HCT116 (cell line): ENCODE measurements at regions not wholly inside any gene's neighbourhood (a gene's known extent, or its start where the extent isn't known, plus 50 kb on each side); places are given as distances from the start of the nearest gene placed in this dataset.

ENCODE experiments used
- ATAC-seq: fragments of 200-7000 bp; cut with Tn5 transposase; 2 replicates; pipeline ENCODE4 v1.9.1; 2020; ENCODE audit warnings: mild to moderate bottlenecking, moderate library complexity
- BruUV-seq: library from RNA; stranded (reverse); fragments of 400-500 nt; replicated peaks from 2 replicates; lab custom pipeline; 2021; lab: Mats Ljungman, UMichigan
- CTCF ChIA-PET: fragments of 300-600 bp; sonication (Branson Sonifier 250); formaldehyde crosslinking; loops from one replicate; lab custom pipeline; 2021; ENCODE audit warnings: antibody characterized with exemption; lab: Charles Lee
- POLR2A ChIA-PET: fragments of 300-600, 350-600 bp; sonication (Branson Sonifier 250); formaldehyde crosslinking; loops from one replicate; lab custom pipeline; 2021; ENCODE audit warnings: antibody characterized with exemption; lab: Charles Lee
- RAD21 ChIA-PET, 2 experiments: fragments of 300-600 bp; sonication (Branson Sonifier 250); formaldehyde crosslinking; loops; one replicate each; lab custom pipeline; 2023; ENCODE audit warnings: low total read pairs in 2 of 2; ENCODE audit not compliant: uncharacterized antibody in 2 of 2, unreplicated experiment in 2 of 2, low non-redundant PET in 1 of 2; lab: Charles Lee
- DNase-seq: peaks from one replicate; pipeline ENCODE4 v3.0.0-alpha.2; 2010; ENCODE audit warnings: low read depth, low spot score
- H2AFZ ChIP-seq: fragments of 200-600 bp; shearing (Covaris generic), sonication (generic); 2 replicates; pipeline ENCODE4 v1.6.1; 2017; ENCODE audit warnings: low read depth, mixed run types, mixed read lengths, antibody characterized with exemption, low read length; ENCODE audit not compliant: poor library complexity, severe bottlenecking
- H3K27ac ChIP-seq: 2 replicates; pipeline ENCODE4 v1.5.1; 2012; ENCODE audit warnings: low read depth, low read length
- H3K27me3 ChIP-seq: fragments of 200-600 bp; sonication (generic); 2 replicates; pipeline ENCODE4 v1.6.1; 2016; ENCODE audit warnings: mixed run types, low read length, mixed read lengths; ENCODE audit not compliant: insufficient read depth
- H3K36me3 ChIP-seq, 2 experiments: fragments of 200-500 bp in 1 of 2; fragments of 200-600 bp in 1 of 2; sonication (Bioruptor generic) in 1 of 2; sonication (generic) in 1 of 2; 2 replicates each; pipeline versions ENCODE4 v1.5.1 to v1.6.1; 2014 to 2016; ENCODE audit warnings: low read length in 2 of 2, inconsistent platforms in 1 of 2, mixed read lengths in 1 of 2, mixed run types in 1 of 2; ENCODE audit not compliant: insufficient read depth in 2 of 2, control insufficient read depth in 1 of 2
- H3K4me1 ChIP-seq, 2 experiments: fragments of 200-600 bp in 1 of 2; sonication (generic) in 1 of 2; 2 replicates each; pipeline versions ENCODE4 v1.5.1 to v1.6.1; 2012 to 2017; ENCODE audit warnings: low read length in 2 of 2, inconsistent platforms in 1 of 2, mild to moderate bottlenecking in 1 of 2, mixed read lengths in 1 of 2, mixed run types in 1 of 2, moderate library complexity in 1 of 2; ENCODE audit not compliant: insufficient read depth in 2 of 2, control insufficient read depth in 1 of 2
- H3K4me2 ChIP-seq: fragments of 200-600 bp; sonication (generic); 2 replicates; pipeline ENCODE4 v1.6.1; 2017; ENCODE audit warnings: mixed run types, low read length, mixed read lengths
- H3K4me3 ChIP-seq, 2 experiments: fragments of 200-600 bp in 1 of 2; sonication (generic) in 1 of 2; replicated peaks in 1 of 2; 2 replicates each; pipeline ENCODE4 v1.5.1; 2011 to 2016; ENCODE audit warnings: low read length in 2 of 2, control low read depth in 1 of 2, low read depth in 1 of 2, mild to moderate bottlenecking in 1 of 2, mixed read lengths in 1 of 2, mixed run types in 1 of 2
- H3K79me2 ChIP-seq: fragments of 200-600 bp; sonication (generic); 2 replicates; pipeline ENCODE4 v1.6.1; 2017; ENCODE audit warnings: mild to moderate bottlenecking, mixed run types, low read length, moderate library complexity, mixed read lengths; ENCODE audit not compliant: insufficient read depth
- H3K9ac ChIP-seq: fragments of 200-600 bp; sonication (generic); 2 replicates; pipeline ENCODE4 v1.6.1; 2016; ENCODE audit warnings: low read length, mixed read lengths
- H3K9me2 ChIP-seq: fragments of 200-600 bp; sonication (generic), shearing (Covaris generic); 2 replicates; pipeline ENCODE4 v1.6.1; 2017; ENCODE audit warnings: mixed run types, mild to moderate bottlenecking, moderate library complexity; ENCODE audit not compliant: insufficient read depth
- H3K9me3 ChIP-seq, 2 experiments: fragments of 200-500 bp in 1 of 2; fragments of 200-600 bp in 1 of 2; sonication (Bioruptor generic) in 1 of 2; sonication (generic) in 1 of 2; 2 replicates each; pipeline ENCODE4 v1.6.1; 2014 to 2017; ENCODE audit warnings: low read length in 2 of 2, mixed read lengths in 2 of 2, inconsistent platforms in 1 of 2, low read depth in 1 of 2, mild to moderate bottlenecking in 1 of 2, mixed run types in 1 of 2, moderate library complexity in 1 of 2; ENCODE audit not compliant: control insufficient read depth in 1 of 2, insufficient read depth in 1 of 2
- H4K20me1 ChIP-seq: fragments of 200-600 bp; sonication (generic), shearing (Covaris generic); 2 replicates; pipeline ENCODE4 v1.6.1; 2017; ENCODE audit warnings: mixed run types, mild to moderate bottlenecking, moderate library complexity; ENCODE audit not compliant: insufficient read depth
- EZH2 ChIP-seq: fragments of 200-600 bp; sonication (generic); IDR thresholded peaks from 2 replicates; pipeline ENCODE4 v1.6.1; 2017; ENCODE audit warnings: antibody characterized with exemption, mixed run types
- JUND ChIP-seq: IDR thresholded peaks from 2 replicates; pipeline ENCODE4 v1.6.1; 2012
- POLR2A ChIP-seq: IDR thresholded peaks from 2 replicates; pipeline ENCODE4 v1.7.0; 2011; ENCODE audit warnings: borderline replicate concordance; ENCODE audit not compliant: insufficient read depth, insufficient read length; ENCODE audit errors: extremely low read depth
- SRF ChIP-seq: IDR thresholded peaks from 2 replicates; pipeline ENCODE4 v1.6.1; 2012; ENCODE audit warnings: low read depth
- intact Hi-C: fragments of 100-400 bp; cut with micrococcal nuclease; formaldehyde crosslinking; loops from 2 replicates; pipeline ENCODE4 v1.10.0; 2022
- TF ChIP-seq, protein P1 (sequence below): IDR thresholded peaks from 2 replicates; pipeline ENCODE4 v1.6.1; 2012
- TF ChIP-seq, protein P2 (sequence below): IDR thresholded peaks from 2 replicates; pipeline ENCODE4 v1.6.1; 2012; ENCODE audit warnings: low read depth

DNA sequence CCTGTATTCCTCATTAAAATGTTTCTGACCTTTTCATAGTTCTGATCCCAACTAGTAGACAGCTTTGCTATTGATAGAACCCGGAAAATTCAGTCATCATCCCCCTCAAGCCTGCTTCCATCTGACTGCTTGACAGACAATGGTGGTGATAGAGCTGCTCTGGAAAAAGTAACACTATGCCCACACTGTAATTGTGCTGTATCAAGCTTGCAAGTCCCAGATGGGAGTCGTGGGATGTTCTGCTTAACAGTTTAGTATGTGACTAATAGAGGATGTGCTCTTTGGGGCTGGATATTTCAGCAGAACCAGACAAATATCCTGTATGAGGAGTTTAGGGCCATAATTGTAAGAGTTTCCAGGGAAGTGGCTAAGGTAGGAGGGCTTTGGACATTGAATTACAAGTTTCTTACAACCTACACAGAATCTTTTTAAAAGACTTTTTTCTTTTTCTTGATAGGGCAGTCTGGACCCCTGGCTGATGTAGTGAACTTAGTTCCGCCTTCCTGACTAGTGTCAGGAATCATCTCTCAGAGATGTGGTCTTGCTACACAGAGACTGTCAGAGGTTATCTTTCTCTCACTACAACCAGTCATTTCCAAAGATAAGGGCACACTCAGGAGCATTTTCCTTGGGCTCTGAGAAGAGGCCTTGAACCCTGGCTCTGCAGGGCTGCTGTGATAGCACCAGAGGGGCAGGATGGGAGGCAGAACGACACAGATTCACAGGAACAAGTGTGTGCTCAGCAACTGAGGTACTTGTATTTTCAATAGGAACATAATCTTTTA lies 158.0 kb upstream of the RBMS1 start:
- POLR2A ChIA-PET = no interaction called here
- H3K9ac ChIP-seq = no peak overlapping the region
- H3K36me3 ChIP-seq = no peaks in the 10 kb centered on the region
- no peak overlapping the region for H3K4me2 ChIP-seq
- no peak for ATAC-seq
- H3K9me3 ChIP-seq = no peaks in the 10 kb centered on the region
- H3K27me3 ChIP-seq = no peaks in the 10 kb centered on the region
- no peaks in the 10 kb centered on the region for H4K20me1 ChIP-seq
- intact Hi-C loops = no loop called here
- TF ChIP-seq POLR2A = no peak
- TF ChIP-seq, protein P1, sequence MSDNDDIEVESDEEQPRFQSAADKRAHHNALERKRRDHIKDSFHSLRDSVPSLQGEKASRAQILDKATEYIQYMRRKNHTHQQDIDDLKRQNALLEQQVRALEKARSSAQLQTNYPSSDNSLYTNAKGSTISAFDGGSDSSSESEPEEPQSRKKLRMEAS = no peak
- TF ChIP-seq, protein P2, sequence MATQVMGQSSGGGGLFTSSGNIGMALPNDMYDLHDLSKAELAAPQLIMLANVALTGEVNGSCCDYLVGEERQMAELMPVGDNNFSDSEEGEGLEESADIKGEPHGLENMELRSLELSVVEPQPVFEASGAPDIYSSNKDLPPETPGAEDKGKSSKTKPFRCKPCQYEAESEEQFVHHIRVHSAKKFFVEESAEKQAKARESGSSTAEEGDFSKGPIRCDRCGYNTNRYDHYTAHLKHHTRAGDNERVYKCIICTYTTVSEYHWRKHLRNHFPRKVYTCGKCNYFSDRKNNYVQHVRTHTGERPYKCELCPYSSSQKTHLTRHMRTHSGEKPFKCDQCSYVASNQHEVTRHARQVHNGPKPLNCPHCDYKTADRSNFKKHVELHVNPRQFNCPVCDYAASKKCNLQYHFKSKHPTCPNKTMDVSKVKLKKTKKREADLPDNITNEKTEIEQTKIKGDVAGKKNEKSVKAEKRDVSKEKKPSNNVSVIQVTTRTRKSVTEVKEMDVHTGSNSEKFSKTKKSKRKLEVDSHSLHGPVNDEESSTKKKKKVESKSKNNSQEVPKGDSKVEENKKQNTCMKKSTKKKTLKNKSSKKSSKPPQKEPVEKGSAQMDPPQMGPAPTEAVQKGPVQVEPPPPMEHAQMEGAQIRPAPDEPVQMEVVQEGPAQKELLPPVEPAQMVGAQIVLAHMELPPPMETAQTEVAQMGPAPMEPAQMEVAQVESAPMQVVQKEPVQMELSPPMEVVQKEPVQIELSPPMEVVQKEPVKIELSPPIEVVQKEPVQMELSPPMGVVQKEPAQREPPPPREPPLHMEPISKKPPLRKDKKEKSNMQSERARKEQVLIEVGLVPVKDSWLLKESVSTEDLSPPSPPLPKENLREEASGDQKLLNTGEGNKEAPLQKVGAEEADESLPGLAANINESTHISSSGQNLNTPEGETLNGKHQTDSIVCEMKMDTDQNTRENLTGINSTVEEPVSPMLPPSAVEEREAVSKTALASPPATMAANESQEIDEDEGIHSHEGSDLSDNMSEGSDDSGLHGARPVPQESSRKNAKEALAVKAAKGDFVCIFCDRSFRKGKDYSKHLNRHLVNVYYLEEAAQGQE = no peak
- TF ChIP-seq JUND = no peak
- no peak for TF ChIP-seq SRF
- TF ChIP-seq EZH2 = no peak
- TF ChIP-seq, all 23 proteins: peak for 0
- BruUV-seq = no TSS peak
- no peak overlapping the region for H2AFZ ChIP-seq
- CTCF ChIA-PET = no interaction called here
- H3K79me2 ChIP-seq = no peaks in the 10 kb centered on the region
- no peak for DNase-seq
- no peaks in the 10 kb centered on the region for H3K4me1 ChIP-seq
- RAD21 ChIA-PET = no interaction called here
- no peak overlapping the region for H3K27ac ChIP-seq
- no peak overlapping the region for H3K4me3 ChIP-seq
- H3K9me2 ChIP-seq = no peaks in the 10 kb centered on the region
